Kidney epithelial cell (primary cell): ENCODE measurements at regions not wholly inside any gene's neighbourhood (a gene's known extent, or its start where the extent isn't known, plus 50 kb on each side); places are given as distances from the start of the nearest gene placed in this dataset.

Source experiments
- DNase-seq: peaks from one replicate; pipeline ENCODE4 v3.0.0-alpha.2; 2010; ENCODE audit warnings: low read depth
- H3K27me3 ChIP-seq: 2 replicates; pipeline ENCODE4 v1.6.0; 2011; ENCODE audit warnings: low read length; ENCODE audit not compliant: control insufficient read depth, insufficient read depth
- H3K36me3 ChIP-seq: 2 replicates; pipeline ENCODE4 v1.5.1; 2011; ENCODE audit warnings: low read length; ENCODE audit not compliant: control insufficient read depth, insufficient read depth
- H3K4me3 ChIP-seq: 2 replicates; pipeline ENCODE4 v1.5.1; 2011; ENCODE audit warnings: low read depth, mild to moderate bottlenecking, control low read depth, low read length
- TF ChIP-seq, protein P1 (sequence below): IDR thresholded peaks from 2 replicates; pipeline ENCODE4 v1.5.1; 2011; ENCODE audit warnings: mild to moderate bottlenecking, moderate library complexity, low read length, control low read depth, inconsistent platforms; ENCODE audit not compliant: insufficient read depth, poor library complexity, severe bottlenecking

DNA sequence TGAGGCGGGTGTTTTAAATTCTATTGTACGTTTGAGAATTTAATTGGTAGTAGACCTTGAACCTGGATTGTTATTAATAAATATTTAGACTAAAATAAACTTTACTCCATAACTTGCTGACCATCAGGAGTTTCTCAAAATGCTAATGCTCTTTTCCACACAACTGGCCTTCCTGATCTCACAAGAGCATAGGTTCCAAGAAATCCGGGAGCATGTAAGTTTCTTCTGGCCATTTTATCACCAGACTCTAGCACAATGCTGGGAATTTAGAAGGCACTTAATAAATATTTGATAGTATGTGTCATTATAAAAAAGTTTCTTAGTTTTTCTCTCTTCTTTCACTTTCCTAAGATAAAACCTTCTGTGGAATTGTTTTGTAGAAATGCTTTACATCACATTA, 2047.1 kb downstream of the SUCLG1 start:
- TF ChIP-seq, protein P1, sequence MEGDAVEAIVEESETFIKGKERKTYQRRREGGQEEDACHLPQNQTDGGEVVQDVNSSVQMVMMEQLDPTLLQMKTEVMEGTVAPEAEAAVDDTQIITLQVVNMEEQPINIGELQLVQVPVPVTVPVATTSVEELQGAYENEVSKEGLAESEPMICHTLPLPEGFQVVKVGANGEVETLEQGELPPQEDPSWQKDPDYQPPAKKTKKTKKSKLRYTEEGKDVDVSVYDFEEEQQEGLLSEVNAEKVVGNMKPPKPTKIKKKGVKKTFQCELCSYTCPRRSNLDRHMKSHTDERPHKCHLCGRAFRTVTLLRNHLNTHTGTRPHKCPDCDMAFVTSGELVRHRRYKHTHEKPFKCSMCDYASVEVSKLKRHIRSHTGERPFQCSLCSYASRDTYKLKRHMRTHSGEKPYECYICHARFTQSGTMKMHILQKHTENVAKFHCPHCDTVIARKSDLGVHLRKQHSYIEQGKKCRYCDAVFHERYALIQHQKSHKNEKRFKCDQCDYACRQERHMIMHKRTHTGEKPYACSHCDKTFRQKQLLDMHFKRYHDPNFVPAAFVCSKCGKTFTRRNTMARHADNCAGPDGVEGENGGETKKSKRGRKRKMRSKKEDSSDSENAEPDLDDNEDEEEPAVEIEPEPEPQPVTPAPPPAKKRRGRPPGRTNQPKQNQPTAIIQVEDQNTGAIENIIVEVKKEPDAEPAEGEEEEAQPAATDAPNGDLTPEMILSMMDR, result no peak
- Histone ChIP-seq H3K27me3 (no peaks in the 10 kb centered on the region), H3K4me3 (no peak overlapping the region), H3K36me3 (no peaks in the 10 kb centered on the region)
- DNase-seq, result no peak

DNA sequence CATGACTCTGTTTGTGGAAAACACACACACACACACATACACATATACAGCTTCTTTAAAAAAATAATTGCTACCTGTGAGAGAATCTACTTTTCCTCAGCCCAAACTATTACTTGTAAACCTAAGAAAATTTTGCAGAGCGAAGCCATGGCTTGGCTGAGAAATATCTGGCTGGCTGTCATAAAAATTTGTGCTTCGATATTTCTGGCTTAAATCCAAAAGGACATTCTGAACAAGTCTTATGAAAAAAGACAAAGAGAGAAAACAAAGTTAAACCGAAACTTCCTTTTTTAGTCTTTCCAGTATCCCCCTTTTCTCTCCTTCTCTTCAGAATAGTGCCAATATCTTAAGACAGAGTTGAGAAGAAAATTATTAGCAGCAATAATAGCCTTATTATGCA, 2048.0 kb downstream of the SUCLG1 start:
- DNase-seq, result no peak
- H3K27me3 ChIP-seq, result no peaks in the 10 kb centered on the region
- TF ChIP-seq, protein P1, result no peak
- H3K36me3 ChIP-seq, result no peaks in the 10 kb centered on the region
- no peak overlapping the region for H3K4me3 ChIP-seq

GRCh38 chr2:82395531-82395930, 2063.5 kb downstream of the SUCLG1 start:
- Histone ChIP-seq H3K4me3 (no peak overlapping the region), H3K27me3 (no peaks in the 10 kb centered on the region), H3K36me3 (no peaks in the 10 kb centered on the region)
- TF ChIP-seq, protein P1, result no peak
- no peak for DNase-seq

DNA sequence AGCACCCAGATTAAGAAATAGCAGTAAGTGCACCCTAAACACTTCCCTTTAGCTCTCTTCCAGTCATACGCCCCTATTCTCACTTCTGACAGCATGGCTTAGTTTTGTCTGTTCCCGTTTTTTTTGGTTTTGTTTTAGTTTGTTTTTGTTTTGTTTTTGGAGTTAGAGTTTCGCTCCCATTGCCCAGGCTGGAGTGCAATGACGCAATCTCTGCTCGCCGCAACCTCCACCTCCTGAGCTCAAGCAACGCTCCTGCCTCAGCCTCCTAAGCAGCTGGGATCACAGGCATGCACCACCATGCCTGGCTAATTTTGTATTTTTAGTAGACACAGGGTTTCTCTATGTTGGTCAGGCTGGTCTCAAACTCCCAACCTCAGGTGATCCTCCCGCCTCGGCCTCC, 2067.7 kb downstream of the SUCLG1 start:
- TF ChIP-seq, protein P1, result no peak
- H3K4me3 ChIP-seq, result no peak overlapping the region
- no peaks in the 10 kb centered on the region for H3K27me3 ChIP-seq
- H3K36me3 ChIP-seq, result no peaks in the 10 kb centered on the region
- DNase-seq, result no peak

DNA sequence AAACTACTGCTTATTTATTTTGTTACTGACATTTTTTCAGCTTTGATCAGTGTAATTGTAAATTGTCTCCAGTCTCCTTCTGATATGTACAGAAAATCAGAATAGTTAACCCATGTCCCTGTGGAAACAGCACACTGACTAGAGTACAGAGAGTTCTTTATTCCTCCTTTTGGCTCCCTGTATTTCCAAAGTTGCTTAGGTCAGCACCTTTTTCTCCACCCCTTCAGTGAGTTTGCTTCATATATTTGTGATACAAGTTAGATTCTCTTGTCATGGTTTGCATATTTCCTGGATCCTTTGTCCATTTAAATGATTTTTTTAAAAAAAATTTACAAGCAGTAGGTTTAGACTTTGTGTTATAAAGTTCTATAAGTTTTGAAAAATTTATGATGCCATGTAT, 2051.1 kb upstream of the LRRTM1 start:
- DNase-seq, result no peak
- no peaks in the 10 kb centered on the region for H3K27me3 ChIP-seq
- TF ChIP-seq, protein P1, result no peak
- H3K36me3 ChIP-seq, result no peaks in the 10 kb centered on the region
- H3K4me3 ChIP-seq, result no peak overlapping the region

- Histone ChIP-seq H3K27me3 (no peaks in the 10 kb centered on the region), H3K4me3 (no peak overlapping the region), H3K36me3 (no peaks in the 10 kb centered on the region)
- TF ChIP-seq, protein P1, result no peak
- no peak for DNase-seq
These were observed 2041.4 kb upstream of the LRRTM1 start for GRCh38 chr2:82345910-82346309.
